WI38 (cell line): ENCODE measurements at regions not wholly inside any gene's neighbourhood (a gene's known extent, or its start where the extent isn't known, plus 50 kb on each side); places are given as distances from the start of the nearest gene placed in this dataset.

Experiments used
- H3K4me3 ChIP-seq: 2 replicates; pipeline ENCODE4 v1.5.1; 2011; ENCODE audit warnings: low read depth, mild to moderate bottlenecking, control low read depth, low read length
- CTCF ChIP-seq: IDR thresholded peaks from 2 replicates; pipeline ENCODE4 v1.5.1; 2012; ENCODE audit warnings: low read depth, mild to moderate bottlenecking, control low read depth, low read length

DNA sequence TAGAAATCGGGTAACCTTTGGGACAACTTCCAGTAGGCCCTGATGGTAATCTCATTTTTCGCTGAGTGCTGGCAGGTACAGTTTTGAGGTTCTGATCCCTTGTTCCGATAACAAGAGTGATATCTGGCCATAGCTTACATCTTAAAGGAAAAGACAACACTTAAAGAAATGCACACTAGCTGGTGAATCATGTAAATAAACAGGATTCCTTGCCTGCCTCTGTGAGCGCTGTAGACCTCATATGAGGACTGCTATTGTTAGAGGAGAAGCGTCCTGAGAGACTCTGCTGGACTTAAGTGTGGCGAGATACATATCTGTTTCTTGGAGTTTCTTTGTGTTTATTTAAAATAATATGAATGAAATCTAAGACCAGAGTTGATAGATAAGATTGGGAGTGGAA, 149.3 kb upstream of the SLC4A4 start:
- H3K4me3 ChIP-seq = peak overlapping the region; percentile 79
- TF ChIP-seq CTCF = no peak

- no peak for TF ChIP-seq CTCF
These were observed 144.4 kb upstream of the SLC4A4 start for GRCh38 chr4:71194454-71194853.

GRCh38 chr4:71195924-71196323, 142.9 kb upstream of the SLC4A4 start:
- H3K4me3 ChIP-seq = no peak overlapping the region
- TF ChIP-seq CTCF = no peak

More at GRCh38 chr4:71194454-71194853, 144.4 kb upstream of the SLC4A4 start:
- no peak overlapping the region for H3K4me3 ChIP-seq

DNA sequence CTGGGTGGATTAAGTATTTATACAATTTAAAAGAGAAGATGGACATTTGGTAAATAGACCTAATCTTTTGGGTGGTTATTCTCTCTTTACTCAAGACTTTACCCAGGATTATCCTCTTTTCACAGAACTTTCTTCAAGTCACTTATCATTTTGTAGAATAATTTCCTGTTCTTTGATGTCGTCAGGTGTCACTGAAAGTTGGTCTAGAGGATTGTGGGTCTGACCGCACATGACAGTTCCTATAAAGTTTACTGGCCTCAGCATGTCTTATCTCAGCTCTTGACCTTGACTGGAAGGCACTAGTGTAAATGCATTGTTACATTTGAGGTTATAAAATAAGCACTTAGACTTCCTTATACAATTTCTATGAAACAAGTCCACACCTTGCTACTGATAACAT, 139.9 kb upstream of the SLC4A4 start:
- H3K4me3 ChIP-seq = no peak overlapping the region
- TF ChIP-seq CTCF = no peak

GRCh38 chr4:71201057-71201456, 137.8 kb upstream of the SLC4A4 start:
- H3K4me3 ChIP-seq = no peak overlapping the region
- no peak for TF ChIP-seq CTCF

GRCh38 chr4:71201817-71202576, 136.8 kb upstream of the SLC4A4 start:
- no peak overlapping the region for H3K4me3 ChIP-seq
- TF ChIP-seq CTCF = no peak

DNA sequence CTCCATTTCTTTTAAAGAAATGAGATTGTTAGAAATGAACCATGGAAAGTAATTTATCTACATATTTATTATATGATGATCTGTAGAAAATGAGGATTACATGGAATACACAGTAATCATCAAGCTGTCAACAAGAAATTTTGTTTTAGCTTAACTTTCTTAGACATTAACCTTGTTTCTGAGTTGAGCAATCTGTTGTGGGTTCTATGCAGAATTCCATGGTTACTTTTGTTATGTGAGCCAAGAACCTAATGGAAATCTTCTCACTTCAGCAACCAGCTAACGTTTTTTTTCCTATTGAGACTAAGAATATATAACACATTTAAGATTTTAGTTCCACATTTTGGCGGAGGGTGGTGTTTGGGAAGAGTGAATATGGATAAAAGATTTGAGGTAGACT, 136.1 kb upstream of the SLC4A4 start:
- H3K4me3 ChIP-seq = no peak overlapping the region
- no peak for TF ChIP-seq CTCF
